Endothelial cell of umbilical vein (primary cell): ENCODE measurements at regions not wholly inside any gene's neighbourhood (a gene's known extent, or its start where the extent isn't known, plus 50 kb on each side); places are given as distances from the start of the nearest gene placed in this dataset.

Experiments used
- BruUV-seq: library from RNA; stranded (reverse); fragments of 400-500 nt; replicated peaks from 2 replicates; lab custom pipeline; 2021; lab: Mats Ljungman, UMichigan
- CTCF ChIA-PET: fragments of 300-600, 350-600 bp; sonication (Branson Sonifier 250); formaldehyde crosslinking; loops from one replicate; lab custom pipeline; 2021; ENCODE audit warnings: antibody characterized with exemption, inconsistent platforms; lab: Charles Lee
- POLR2A ChIA-PET: fragments of 300-600, 350-600 bp; sonication (Branson Sonifier 250); formaldehyde crosslinking; loops from one replicate; lab custom pipeline; 2021; ENCODE audit warnings: antibody characterized with exemption, inconsistent platforms; lab: Charles Lee
- DNase-seq: peaks from one replicate; pipeline ENCODE4 v3.0.0-alpha.2; 2011; ENCODE audit warnings: low read depth, low spot score
- FAIRE-seq: peaks from 2 replicates; lab custom pipeline; 2011; peaks lifted over from hg19 to GRCh38; lab: Jason Lieb, UNC
- H2AFZ ChIP-seq: 2 replicates; pipeline ENCODE4 v1.6.0; 2012; ENCODE audit warnings: low read depth, low read length, control low read depth, inconsistent platforms
- H3K27ac ChIP-seq: 2 replicates; pipeline ENCODE4 v1.5.1; 2011; ENCODE audit warnings: low read depth, mild to moderate bottlenecking, control low read depth, low read length, moderate library complexity; ENCODE audit not compliant: insufficient read depth
- H3K27me3 ChIP-seq, 2 experiments: 2 replicates each; pipeline versions ENCODE4 v1.6.0 to v1.6.1; 2011; ENCODE audit warnings: low read length in 2 of 2, mixed read lengths in 1 of 2; ENCODE audit not compliant: control insufficient read depth in 2 of 2, insufficient read depth in 2 of 2
- H3K36me3 ChIP-seq, 2 experiments: 2 replicates in 1 of 2; 3 replicates in 1 of 2; pipeline ENCODE4 v1.5.1; 2011; ENCODE audit warnings: low read length in 2 of 2, mild to moderate bottlenecking in 1 of 2, moderate library complexity in 1 of 2; ENCODE audit not compliant: control insufficient read depth in 2 of 2, insufficient read depth in 2 of 2; ENCODE audit errors: extremely low read depth in 1 of 2
- H3K4me1 ChIP-seq: 3 replicates; pipeline ENCODE4 v1.5.1; 2011; ENCODE audit warnings: mild to moderate bottlenecking, low read length; ENCODE audit not compliant: control insufficient read depth, insufficient read depth; ENCODE audit errors: extremely low read depth
- H3K4me2 ChIP-seq: 2 replicates; pipeline ENCODE4 v1.6.1; 2011; ENCODE audit warnings: low read length, control low read depth, mixed read lengths; ENCODE audit not compliant: insufficient read depth
- H3K4me3 ChIP-seq, 3 experiments: fragments of 200-600 bp in 1 of 3; sonication (generic), shearing (Covaris generic) in 1 of 3; replicated peaks in 1 of 3; 2 replicates each; pipeline ENCODE4 v1.5.1; 2011 to 2016; ENCODE audit warnings: control low read depth in 3 of 3, low read length in 3 of 3, mild to moderate bottlenecking in 2 of 3, inconsistent platforms in 1 of 3, low read depth in 1 of 3, moderate library complexity in 1 of 3; ENCODE audit not compliant: insufficient read depth in 1 of 3
- H3K79me2 ChIP-seq: 2 replicates; pipeline ENCODE4 v1.6.0; 2012; ENCODE audit warnings: low read length, inconsistent platforms; ENCODE audit not compliant: control insufficient read depth, insufficient read depth
- H3K9ac ChIP-seq: replicated peaks from 2 replicates; pipeline ENCODE3; 2011; ENCODE audit warnings: low read length, control low read depth; ENCODE audit not compliant: insufficient read depth; ENCODE audit errors: extremely low read depth
- H3K9me1 ChIP-seq: replicated peaks from 3 replicates; pipeline ENCODE4 v1.6.0; 2011; ENCODE audit warnings: mild to moderate bottlenecking, low read length; ENCODE audit not compliant: control insufficient read depth, insufficient read depth; ENCODE audit errors: extremely low read depth
- H3K9me3 ChIP-seq: replicated peaks from 2 replicates; pipeline ENCODE4 v1.5.1; 2012; ENCODE audit warnings: low read length, inconsistent platforms; ENCODE audit not compliant: control insufficient read depth, insufficient read depth
- H4K20me1 ChIP-seq: replicated peaks from 2 replicates; pipeline ENCODE3; 2011; ENCODE audit warnings: mild to moderate bottlenecking, low read length; ENCODE audit not compliant: control insufficient read depth, insufficient read depth; ENCODE audit errors: extremely low read depth
- EZH2 ChIP-seq: IDR thresholded peaks from 2 replicates; pipeline ENCODE4 v1.6.1; 2012; ENCODE audit warnings: borderline replicate concordance, low read depth, mild to moderate bottlenecking, moderate library complexity, low read length, inconsistent platforms; ENCODE audit not compliant: severe bottlenecking
- FOS ChIP-seq: IDR thresholded peaks from 2 replicates; pipeline ENCODE4 v1.6.1; 2011; ENCODE audit warnings: mild to moderate bottlenecking, low read length, moderate library complexity, borderline replicate concordance; ENCODE audit not compliant: insufficient read depth
- GATA2 ChIP-seq: IDR thresholded peaks from 2 replicates; pipeline ENCODE4 v1.7.0; 2011; ENCODE audit warnings: low read depth, mild to moderate bottlenecking, moderate library complexity, mixed read lengths, low read length; ENCODE audit not compliant: insufficient read length, insufficient read depth
- JUN ChIP-seq: IDR thresholded peaks from 2 replicates; pipeline ENCODE4 v1.6.1; 2011; ENCODE audit warnings: borderline replicate concordance, low read depth; ENCODE audit not compliant: insufficient read length, insufficient read depth
- MYC ChIP-seq: IDR thresholded peaks from one replicate; pipeline ENCODE4 v1.6.1; 2011; ENCODE audit warnings: mild to moderate bottlenecking, low read depth, low read length
- POLR2A ChIP-seq: IDR thresholded peaks from 2 replicates; pipeline ENCODE4 v1.6.1; 2012; ENCODE audit warnings: low read depth, mild to moderate bottlenecking, control low read depth, low read length
- POLR2AphosphoS5 ChIP-seq: IDR thresholded peaks from 2 replicates; pipeline ENCODE4 v1.6.1; 2012; ENCODE audit warnings: low read depth, mild to moderate bottlenecking, control low read depth, low read length, moderate library complexity; ENCODE audit not compliant: insufficient read depth
- dilution Hi-C: fragments of 300-500 bp; cut with MboI; formaldehyde crosslinking; loops from one replicate; pipeline ENCODE4 v1.15.0; 2019; ENCODE audit warnings: low sequenced_read_pairs; ENCODE audit not compliant: extremely low pct_ligation_motif_present
- intact Hi-C: fragments of 100-400 bp; cut with micrococcal nuclease; formaldehyde crosslinking; loops from one replicate; pipeline ENCODE4 v1.10.0; 2022
- TF ChIP-seq, protein P1 (sequence below): IDR thresholded peaks from 2 replicates; pipeline ENCODE4 v1.6.1; 2011; ENCODE audit not compliant: insufficient read depth, insufficient read length
- TF ChIP-seq, protein P2 (sequence below), 2 donors: IDR thresholded peaks; 1 replicate in 1 of 2; 2 replicates in 1 of 2; pipeline ENCODE4 v1.5.1; 2011; ENCODE audit warnings: low read length in 2 of 2, mild to moderate bottlenecking in 2 of 2, moderate library complexity in 2 of 2, control low read depth in 1 of 2, inconsistent platforms in 1 of 2, low read depth in 1 of 2; ENCODE audit not compliant: insufficient read depth in 1 of 2; ENCODE audit errors: extremely low read depth in 1 of 2

DNA sequence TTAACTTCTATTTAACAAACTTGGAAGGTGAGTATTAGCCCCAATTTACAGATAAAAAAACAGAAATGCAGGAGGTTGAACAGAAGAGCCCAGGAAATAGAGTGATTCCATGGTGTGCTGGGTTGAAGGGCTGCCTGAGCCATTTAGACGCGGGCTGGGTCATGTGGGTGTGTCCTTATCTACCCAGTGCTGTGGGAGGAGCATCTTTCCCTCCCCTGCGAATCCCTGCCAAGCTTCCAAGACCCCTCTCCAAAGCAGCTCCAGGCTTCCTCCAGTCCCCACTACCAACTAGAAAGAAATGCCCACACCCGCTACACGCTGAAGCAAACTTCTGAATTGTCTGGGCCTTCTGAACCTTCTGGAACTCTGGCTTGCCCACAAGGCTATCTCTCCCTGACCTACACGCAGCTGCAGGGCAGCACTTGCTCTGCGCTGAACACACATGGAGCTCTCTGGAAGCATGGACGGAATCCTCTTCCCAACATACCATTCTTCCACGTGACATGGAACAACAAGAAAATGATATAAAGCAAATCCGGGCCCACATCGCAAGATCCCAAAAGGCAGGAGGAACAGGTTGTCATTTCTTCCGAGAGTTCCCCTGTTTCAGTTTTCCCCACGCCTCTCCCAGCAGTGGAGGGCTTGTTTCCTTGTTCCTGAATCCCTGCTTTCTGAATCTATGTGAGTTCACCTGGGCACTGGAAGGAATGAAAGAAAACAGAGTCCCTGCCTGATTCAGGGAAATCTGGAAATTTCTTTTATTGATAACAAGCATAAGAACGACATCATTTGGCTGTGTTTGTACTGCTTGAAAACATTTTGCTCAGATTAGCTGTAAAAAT lies 562.7 kb upstream of the ID2 start:
- Histone ChIP-seq H3K79me2 (no peaks in the 10 kb centered on the region), H3K4me3 (no peak overlapping the region), H3K4me2 (no peak overlapping the region), H4K20me1 (no peaks in the 10 kb centered on the region), H3K9me1 (no peaks in the 10 kb centered on the region), H3K4me1 (no peaks in the 10 kb centered on the region), H3K27ac (no peak overlapping the region), H3K36me3 (no peaks in the 10 kb centered on the region), H2AFZ (no peak overlapping the region), H3K27me3 (no peaks in the 10 kb centered on the region), H3K9me3 (no peaks in the 10 kb centered on the region), H3K9ac (no peak overlapping the region)
- intact Hi-C loops, result no loop called here
- dilution Hi-C loops, result no loop called here
- BruUV-seq, result no TSS peak
- TF ChIP-seq, protein P1, sequence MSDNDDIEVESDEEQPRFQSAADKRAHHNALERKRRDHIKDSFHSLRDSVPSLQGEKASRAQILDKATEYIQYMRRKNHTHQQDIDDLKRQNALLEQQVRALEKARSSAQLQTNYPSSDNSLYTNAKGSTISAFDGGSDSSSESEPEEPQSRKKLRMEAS, result no peak
- TF ChIP-seq EZH2 (no peak), POLR2AphosphoS5 (no peak), GATA2 (no peak), FOS (no peak), POLR2A (no peak), MYC (no peak), JUN (no peak)
- TF ChIP-seq, protein P2, sequence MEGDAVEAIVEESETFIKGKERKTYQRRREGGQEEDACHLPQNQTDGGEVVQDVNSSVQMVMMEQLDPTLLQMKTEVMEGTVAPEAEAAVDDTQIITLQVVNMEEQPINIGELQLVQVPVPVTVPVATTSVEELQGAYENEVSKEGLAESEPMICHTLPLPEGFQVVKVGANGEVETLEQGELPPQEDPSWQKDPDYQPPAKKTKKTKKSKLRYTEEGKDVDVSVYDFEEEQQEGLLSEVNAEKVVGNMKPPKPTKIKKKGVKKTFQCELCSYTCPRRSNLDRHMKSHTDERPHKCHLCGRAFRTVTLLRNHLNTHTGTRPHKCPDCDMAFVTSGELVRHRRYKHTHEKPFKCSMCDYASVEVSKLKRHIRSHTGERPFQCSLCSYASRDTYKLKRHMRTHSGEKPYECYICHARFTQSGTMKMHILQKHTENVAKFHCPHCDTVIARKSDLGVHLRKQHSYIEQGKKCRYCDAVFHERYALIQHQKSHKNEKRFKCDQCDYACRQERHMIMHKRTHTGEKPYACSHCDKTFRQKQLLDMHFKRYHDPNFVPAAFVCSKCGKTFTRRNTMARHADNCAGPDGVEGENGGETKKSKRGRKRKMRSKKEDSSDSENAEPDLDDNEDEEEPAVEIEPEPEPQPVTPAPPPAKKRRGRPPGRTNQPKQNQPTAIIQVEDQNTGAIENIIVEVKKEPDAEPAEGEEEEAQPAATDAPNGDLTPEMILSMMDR (IDR thresholded peaks at IDR 0.05; ENCODE audit: extremely low read depth in 1 of 2, insufficient read depth in 1 of 2, low read depth in 1 of 2, low read length in 2 of 2), result no peak
- DNase-seq (no peak), FAIRE-seq (no peak)
- CTCF ChIA-PET, result no interaction called here
- POLR2A ChIA-PET, result no interaction called here
